Upper lobe of right lung (tissue), 1 donor: ENCODE measurements at regions not wholly inside any gene's neighbourhood (a gene's known extent, or its start where the extent isn't known, plus 50 kb on each side); places are given as distances from the start of the nearest gene placed in this dataset.

Experiments
- ATAC-seq: fragments of 200-7000 bp; cut with Tn5 transposase; one replicate; pipeline ENCODE4 v1.9.1; 2020; ENCODE audit warnings: mild to moderate bottlenecking, moderate library complexity
- DNase-seq: peaks from one replicate; pipeline ENCODE4 v3.0.0-alpha.2; 2020
- H3K27ac ChIP-seq: fragments of 200-600 bp; one replicate; pipeline ENCODE4 v1.8.0; 2022
- H3K27me3 ChIP-seq: fragments of 200-600 bp; one replicate; pipeline ENCODE4 v1.8.0; 2022; ENCODE audit warnings: mild to moderate bottlenecking
- H3K36me3 ChIP-seq: fragments of 200-600 bp; one replicate; pipeline ENCODE4 v1.8.0; 2022
- H3K4me1 ChIP-seq: fragments of 200-600 bp; one replicate; pipeline ENCODE4 v1.8.0; 2022
- H3K4me3 ChIP-seq: fragments of 200-600 bp; one replicate; pipeline ENCODE4 v1.8.0; 2022; ENCODE audit warnings: mild to moderate bottlenecking
- H3K9me3 ChIP-seq: fragments of 200-600 bp; one replicate; pipeline ENCODE4 v1.8.0; 2022
- CTCF ChIP-seq: fragments of 200-600 bp; IDR thresholded peaks from one replicate; pipeline ENCODE4 v1.8.0; 2022; ENCODE audit warnings: antibody characterized with exemption
- intact Hi-C: fragments of 100-400 bp; cut with DNase I; formaldehyde crosslinking; loops from one replicate; pipeline ENCODE4 v1.11.0; 2022
- donor health status: DM: no; HTN: yes; CAD: no; lungs with severe emphysema.

GRCh38 chr1:208584167-208584755, 340.1 kb upstream of the PLXNA2 start:
- TF ChIP-seq CTCF: no peak
- no peak for DNase-seq
- H3K27me3 ChIP-seq: no peaks in the 10 kb centered on the region
- H3K9me3 ChIP-seq: no peaks in the 10 kb centered on the region
- H3K36me3 ChIP-seq: no peaks in the 10 kb centered on the region
- H3K4me1 ChIP-seq: no peaks in the 10 kb centered on the region
- intact Hi-C loops: no loop called here
- no peak for ATAC-seq
- no peak overlapping the region for H3K27ac ChIP-seq
- H3K4me3 ChIP-seq: no peak overlapping the region

GRCh38 chr1:208587110-208587509, 342.9 kb upstream of the PLXNA2 start:
- intact Hi-C loops: no loop called here
- ATAC-seq: no peak
- H3K4me1 ChIP-seq: no peaks in the 10 kb centered on the region

GRCh38 chr1:208593306-208594006, 349.3 kb upstream of the PLXNA2 start:
- intact Hi-C loops: no loop called here
- no peak for TF ChIP-seq CTCF
- ATAC-seq (no peak), DNase-seq (no peak)
- Histone ChIP-seq H3K27ac (no peak overlapping the region), H3K4me3 (no peak overlapping the region), H3K27me3 (no peaks in the 10 kb centered on the region), H3K9me3 (no peaks in the 10 kb centered on the region), H3K36me3 (no peaks in the 10 kb centered on the region), H3K4me1 (no peaks in the 10 kb centered on the region)

More at GRCh38 chr1:208587110-208587509, 342.9 kb upstream of the PLXNA2 start:
- no peak overlapping the region for H3K27ac ChIP-seq
- H3K4me3 ChIP-seq: no peak overlapping the region
- no peaks in the 10 kb centered on the region for H3K27me3 ChIP-seq
- no peak for DNase-seq
- H3K36me3 ChIP-seq: no peaks in the 10 kb centered on the region
- no peaks in the 10 kb centered on the region for H3K9me3 ChIP-seq
- TF ChIP-seq CTCF: no peak

- Histone ChIP-seq H3K27ac (no peak overlapping the region), H3K36me3 (no peaks in the 10 kb centered on the region), H3K27me3 (no peaks in the 10 kb centered on the region), H3K9me3 (no peaks in the 10 kb centered on the region), H3K4me1 (no peaks in the 10 kb centered on the region), H3K4me3 (no peak overlapping the region)
- no peak for DNase-seq
- TF ChIP-seq CTCF: no peak
- ATAC-seq: no peak
- intact Hi-C loops: no loop called here
These were observed 351.1 kb upstream of the PLXNA2 start for GRCh38 chr1:208595236-208595635.

GRCh38 chr1:208595745-208596144, 351.6 kb upstream of the PLXNA2 start:
- Histone ChIP-seq H3K9me3 (no peaks in the 10 kb centered on the region), H3K36me3 (no peaks in the 10 kb centered on the region), H3K4me1 (no peaks in the 10 kb centered on the region), H3K27ac (no peak overlapping the region), H3K4me3 (no peak overlapping the region), H3K27me3 (no peaks in the 10 kb centered on the region)
- TF ChIP-seq CTCF: no peak
- intact Hi-C loops: no loop called here
- no peak for DNase-seq
- ATAC-seq: no peak
